ENCODE measurements at regions not wholly inside any gene's neighbourhood (a gene's known extent, or its start where the extent isn't known, plus 50 kb on each side); places are given as distances from the start of the nearest gene placed in this dataset.

GRCh38 chr4:110250023-110250387 lies 51.6 kb upstream of the ELOVL6 start:
- no peak for TF ChIP-seq CTCF (IDR thresholded peaks at IDR 0.05)
- TF ChIP-seq POLR2A (IDR thresholded peaks at IDR 0.05) = no peak

Data from heart left ventricle (tissue), 13 donors.